H1 (cell line): ENCODE measurements at regions not wholly inside any gene's neighbourhood (a gene's known extent, or its start where the extent isn't known, plus 50 kb on each side); places are given as distances from the start of the nearest gene placed in this dataset.

ENCODE experiments used
- CTCF ChIA-PET: fragments of 300-600 bp; sonication (Branson Sonifier 250); formaldehyde crosslinking; loops from one replicate; lab custom pipeline; 2021; ENCODE audit not compliant: partially characterized antibody; lab: Charles Lee
- POLR2A ChIA-PET: fragments of 300-600 bp; sonication (Branson Sonifier 250); formaldehyde crosslinking; loops from one replicate; lab custom pipeline; 2021; ENCODE audit warnings: inconsistent platforms; ENCODE audit not compliant: partially characterized antibody; lab: Charles Lee
- DNase-seq, 2 experiments: peaks; one replicate each; pipeline versions ENCODE4 v3.0.0 to v3.0.0-alpha.2; 2010 to 2022; ENCODE audit warnings: low spot score in 2 of 2, low read depth in 1 of 2, mixed read lengths in 1 of 2
- FAIRE-seq: peaks from 2 replicates; lab custom pipeline; 2011; peaks lifted over from hg19 to GRCh38; lab: Jason Lieb, UNC
- H2AFZ ChIP-seq: 2 replicates; pipeline ENCODE4 v1.8.1; 2012; ENCODE audit warnings: low read length, inconsistent platforms
- H2AK5ac ChIP-seq: 2 replicates; pipeline ENCODE4 v1.6.1; 2013; ENCODE audit warnings: low read depth, low read length
- H2BK120ac ChIP-seq: replicated peaks from 2 replicates; pipeline ENCODE3; 2013; ENCODE audit warnings: low read depth, low read length, inconsistent platforms
- H2BK12ac ChIP-seq: 2 replicates; pipeline ENCODE4 v1.6.1; 2013; ENCODE audit warnings: low read depth, low read length
- H2BK15ac ChIP-seq: 2 replicates; pipeline ENCODE4 v1.6.1; 2013; ENCODE audit warnings: low read length
- H2BK20ac ChIP-seq: 2 replicates; pipeline ENCODE4 v1.6.1; 2013; ENCODE audit warnings: low read length
- H2BK5ac ChIP-seq: 2 replicates; pipeline ENCODE4 v1.6.1; 2013; ENCODE audit warnings: low read depth, low read length
- H3K14ac ChIP-seq: 2 replicates; pipeline ENCODE4 v1.6.1; 2013; ENCODE audit warnings: inconsistent platforms; ENCODE audit not compliant: insufficient read length
- H3K18ac ChIP-seq: 2 replicates; pipeline ENCODE4 v1.6.1; 2013; ENCODE audit warnings: low read length; ENCODE audit errors: extremely low read depth
- H3K23ac ChIP-seq: 2 replicates; pipeline ENCODE4 v1.6.1; 2013; ENCODE audit warnings: inconsistent platforms; ENCODE audit not compliant: insufficient read length
- H3K23me2 ChIP-seq: 2 replicates; pipeline ENCODE4 v1.6.1; 2013; ENCODE audit warnings: low read depth, low read length
- H3K27ac ChIP-seq: 2 replicates; pipeline ENCODE4 v1.6.1; 2011; ENCODE audit warnings: low read depth, low read length, inconsistent platforms
- H3K27me3 ChIP-seq, 4 experiments: replicated peaks in 1 of 4; 1 replicate in 1 of 4; 2 replicates in 3 of 4; pipeline versions ENCODE4 v1.6.1 to v1.8.1; 2011 to 2013; ENCODE audit warnings: low read length in 3 of 4, mild to moderate bottlenecking in 3 of 4, inconsistent platforms in 2 of 4, mixed read lengths in 2 of 4, moderate library complexity in 1 of 4; ENCODE audit not compliant: control insufficient read depth in 3 of 4, insufficient read depth in 3 of 4; ENCODE audit errors: extremely low read depth in 1 of 4
- H3K36me3 ChIP-seq, 4 experiments: 2 replicates each; pipeline versions ENCODE4 v1.6.1 to v1.8.1; 2011 to 2013; ENCODE audit warnings: mild to moderate bottlenecking in 4 of 4, low read length in 3 of 4, moderate library complexity in 2 of 4, control low read depth in 1 of 4, inconsistent platforms in 1 of 4; ENCODE audit not compliant: insufficient read depth in 4 of 4, control insufficient read depth in 2 of 4
- H3K4ac ChIP-seq: replicated peaks from 2 replicates; pipeline ENCODE3; 2013; ENCODE audit warnings: low read length, low read depth, mixed read lengths, inconsistent platforms; ENCODE audit not compliant: insufficient read length
- H3K4me1 ChIP-seq, 4 experiments: replicated peaks in 1 of 4; 1 replicate in 1 of 4; 2 replicates in 3 of 4; pipeline versions ENCODE4 v1.6.1 to v1.8.1; 2011 to 2013; ENCODE audit warnings: low read length in 3 of 4, inconsistent platforms in 2 of 4, mixed read lengths in 1 of 4; ENCODE audit not compliant: insufficient read depth in 4 of 4, control insufficient read depth in 3 of 4
- H3K4me2 ChIP-seq, 2 experiments: 2 replicates each; pipeline versions ENCODE4 v1.6.1 to v1.8.1; 2011 to 2013; ENCODE audit warnings: low read depth in 2 of 2, low read length in 2 of 2, control low read depth in 1 of 2, inconsistent platforms in 1 of 2, mild to moderate bottlenecking in 1 of 2; ENCODE audit not compliant: insufficient read depth in 1 of 2
- H3K4me3 ChIP-seq, 4 experiments: fragments of 200-600, 300-600 bp in 1 of 4; sonication (generic), shearing (Covaris generic), sonication (Bioruptor Twin) in 1 of 4; 2 replicates each; pipeline versions ENCODE4 v1.5.1 to v1.8.1; 2011 to 2016; ENCODE audit warnings: low read length in 4 of 4, low read depth in 3 of 4, control low read depth in 2 of 4, inconsistent platforms in 2 of 4, mild to moderate bottlenecking in 2 of 4, mixed read lengths in 1 of 4, moderate library complexity in 1 of 4; ENCODE audit not compliant: insufficient read depth in 2 of 4; ENCODE audit errors: extremely low read depth in 1 of 4
- H3K56ac ChIP-seq: replicated peaks from 2 replicates; pipeline ENCODE3; 2013; ENCODE audit warnings: low read depth, mild to moderate bottlenecking, mixed read lengths, low read length, inconsistent platforms; ENCODE audit not compliant: insufficient read length
- H3K79me1 ChIP-seq: 2 replicates; pipeline ENCODE4 v1.6.1; 2013; ENCODE audit warnings: low read depth, low read length, control low read depth
- H3K79me2 ChIP-seq, 2 experiments: 2 replicates each; pipeline versions ENCODE4 v1.6.1 to v1.8.1; 2012 to 2013; ENCODE audit warnings: low read length in 2 of 2, mild to moderate bottlenecking in 2 of 2, inconsistent platforms in 1 of 2; ENCODE audit not compliant: insufficient read depth in 2 of 2, control insufficient read depth in 1 of 2
- H3K9ac ChIP-seq, 4 experiments: replicated peaks in 1 of 4; 1 replicate in 1 of 4; 2 replicates in 3 of 4; pipeline versions ENCODE4 v1.6.1 to v1.8.1; 2011 to 2013; ENCODE audit warnings: low read depth in 3 of 4, low read length in 3 of 4, control low read depth in 2 of 4, mild to moderate bottlenecking in 2 of 4, moderate library complexity in 2 of 4, inconsistent platforms in 1 of 4; ENCODE audit errors: extremely low read depth in 1 of 4
- H3K9me3 ChIP-seq, 2 experiments: 2 replicates each; pipeline versions ENCODE4 v1.6.1 to v1.8.1; 2012 to 2013; ENCODE audit warnings: mild to moderate bottlenecking in 2 of 2, moderate library complexity in 2 of 2, control low read depth in 1 of 2, inconsistent platforms in 1 of 2, low read depth in 1 of 2, low read length in 1 of 2, mixed read lengths in 1 of 2; ENCODE audit not compliant: insufficient read depth in 2 of 2
- H4K20me1 ChIP-seq, 2 experiments: replicated peaks in 1 of 2; 2 replicates each; pipeline versions ENCODE3 to v1.8.1; 2011 to 2013; ENCODE audit warnings: inconsistent platforms in 2 of 2, low read length in 2 of 2, mild to moderate bottlenecking in 1 of 2; ENCODE audit not compliant: insufficient read depth in 2 of 2, control insufficient read depth in 1 of 2
- H4K5ac ChIP-seq: 2 replicates; pipeline ENCODE4 v1.6.1; 2013; ENCODE audit warnings: low read length, low read depth, mixed read lengths, inconsistent platforms; ENCODE audit not compliant: insufficient read length
- H4K8ac ChIP-seq: 2 replicates; pipeline ENCODE4 v1.8.0; 2013; ENCODE audit warnings: mild to moderate bottlenecking, moderate library complexity, low read length, inconsistent platforms; ENCODE audit not compliant: insufficient read depth; ENCODE audit errors: extremely low read depth
- H4K91ac ChIP-seq: replicated peaks from 2 replicates; pipeline ENCODE3; 2013; ENCODE audit warnings: low read length, mixed read lengths, inconsistent platforms; ENCODE audit not compliant: insufficient read length
- CBX5 ChIP-seq: fragments of 300-800, 300-1000 bp; sonication (generic); IDR thresholded peaks from 2 replicates; pipeline ENCODE4 v1.7.1; 2016; ENCODE audit warnings: antibody characterized with exemption, low read length, low read depth
- CBX8 ChIP-seq: fragments of 300-800, 300-1000 bp; sonication (generic); IDR thresholded peaks from 2 replicates; pipeline ENCODE4 v1.7.1; 2016; ENCODE audit warnings: low read depth, low read length, borderline replicate concordance
- CEBPB ChIP-seq: IDR thresholded peaks from 2 replicates; pipeline ENCODE4 v1.6.1; 2012; ENCODE audit warnings: low read depth, low read length
- HDAC6 ChIP-seq: IDR thresholded peaks from one replicate; pipeline ENCODE4 v1.7.1; 2012; ENCODE audit warnings: low read depth, mild to moderate bottlenecking, inconsistent platforms, low read length, moderate library complexity
- JUN ChIP-seq: IDR thresholded peaks from 2 replicates; pipeline ENCODE4 v1.6.1; 2011; ENCODE audit warnings: low read depth, mild to moderate bottlenecking, improper control_type of control experiment, low read length
- POLR2AphosphoS5 ChIP-seq: IDR thresholded peaks from 2 replicates; pipeline ENCODE4 v1.6.1; 2011; ENCODE audit warnings: low read depth, low read length
- POU5F1 ChIP-seq: IDR thresholded peaks from 2 replicates; pipeline ENCODE4 v1.6.1; 2011; ENCODE audit warnings: low read depth, mild to moderate bottlenecking, low read length, moderate library complexity
- RAD21 ChIP-seq, 2 experiments: IDR thresholded peaks in 1 of 2; conservative IDR thresholded peaks in 1 of 2; 2 replicates each; pipeline ENCODE4 v1.6.1; 2011; ENCODE audit warnings: low read depth in 2 of 2, low read length in 2 of 2, improper control_type of control experiment in 1 of 2, inconsistent platforms in 1 of 2, mild to moderate bottlenecking in 1 of 2, moderate library complexity in 1 of 2
- SAP30 ChIP-seq: fragments of 300-600 bp; sonication (generic); IDR thresholded peaks from 2 replicates; pipeline ENCODE4 v1.7.1; 2012; ENCODE audit warnings: low read length, moderate library complexity, mild to moderate bottlenecking, inconsistent platforms; ENCODE audit not compliant: insufficient read depth, insufficient replicate concordance
- SP1 ChIP-seq: IDR thresholded peaks from 2 replicates; pipeline ENCODE4 v1.6.1; 2011; ENCODE audit warnings: low read depth, low read length
- WGBS, 2 experiments: shearing (Covaris generic) in 1 of 2; methylation state at CpG; one replicate each; pipeline versions ENCODE4 v1.1.6 to v1.1.7; 2013 to 2015; ENCODE audit warnings: low lambda C conversion rate in 2 of 2, mixed read lengths in 2 of 2, inconsistent platforms in 1 of 2, low coverage in 1 of 2, missing lambda C conversion rate in 1 of 2; ENCODE audit not compliant: insufficient replicate concordance in 2 of 2, insufficient coverage in 1 of 2, insufficient read length in 1 of 2; ENCODE audit errors: extremely low coverage in 1 of 2, missing lambda C conversion rate in 1 of 2; 5-methylcytosine and 5-hydroxymethylcytosine counted together
- TF ChIP-seq, protein P1 (sequence below): IDR thresholded peaks from 2 replicates; pipeline ENCODE4 v1.6.1; 2011; ENCODE audit warnings: low read depth, mild to moderate bottlenecking, low read length; ENCODE audit not compliant: insufficient read depth
- TF ChIP-seq, protein P2 (sequence below): IDR thresholded peaks from 2 replicates; pipeline ENCODE4 v1.6.1; 2011; ENCODE audit warnings: low read length, improper control_type of control experiment

DNA sequence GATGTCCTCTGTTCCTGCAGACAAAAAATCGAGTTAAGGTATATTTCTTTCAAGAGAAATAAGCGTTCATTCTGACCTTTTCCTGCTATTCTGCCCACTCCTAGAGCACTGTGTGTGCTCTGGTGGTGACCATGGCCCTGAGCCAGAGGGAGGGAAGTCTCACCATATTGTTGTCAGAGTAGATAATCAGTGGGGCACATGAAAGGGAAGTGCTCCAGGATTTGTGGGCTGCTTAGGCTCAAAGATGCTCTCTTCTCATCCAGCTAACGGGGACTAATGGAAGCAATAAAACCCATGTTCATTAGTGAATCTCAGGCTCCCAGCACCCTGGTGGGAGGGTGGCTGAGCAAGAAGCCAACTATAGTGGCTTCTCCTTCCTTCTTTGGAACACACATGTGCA is 70.7 kb upstream of the EOMES start:
- Histone ChIP-seq H3K9me3 (no peaks in the 10 kb centered on the region), H3K9ac (no peak overlapping the region), H3K27ac (no peak overlapping the region), H2AK5ac (no peak overlapping the region), H2BK120ac (no peak overlapping the region), H3K4me3 (no peak overlapping the region), H4K5ac (no peak overlapping the region), H3K18ac (no peak overlapping the region), H2BK15ac (no peak overlapping the region), H2BK12ac (no peak overlapping the region), H3K36me3 (no peaks in the 10 kb centered on the region), H2BK5ac (no peak overlapping the region), H3K23ac (no peak overlapping the region), H3K56ac (no peak overlapping the region), H4K91ac (no peak overlapping the region), H4K20me1 (no peaks in the 10 kb centered on the region), H3K79me1 (no peaks in the 10 kb centered on the region), H3K4me1 (no peaks in the 10 kb centered on the region), H3K23me2 (no peaks in the 10 kb centered on the region), H3K79me2 (no peaks in the 10 kb centered on the region), H2AFZ (no peak overlapping the region), H2BK20ac (no peak overlapping the region), H4K8ac (no peak overlapping the region), H3K27me3 (no peaks in the 10 kb centered on the region), H3K14ac (no peak overlapping the region), H3K4me2 (no peak overlapping the region), H3K4ac (no peak overlapping the region)
- DNase-seq: no peak
- TF ChIP-seq JUN (no peak), RAD21 (IDR thresholded peaks at IDR 0.05 in 1 of 2, conservative IDR thresholded peaks at IDR 0.05 in 1 of 2; ENCODE audit: low read depth in 2 of 2, low read length in 2 of 2) (no peak), SP1 (no peak), POU5F1 (no peak), CEBPB (no peak), CBX8 (no peak), CBX5 (no peak), SAP30 (no peak), POLR2AphosphoS5 (no peak), HDAC6 (no peak)
- TF ChIP-seq, protein P1, sequence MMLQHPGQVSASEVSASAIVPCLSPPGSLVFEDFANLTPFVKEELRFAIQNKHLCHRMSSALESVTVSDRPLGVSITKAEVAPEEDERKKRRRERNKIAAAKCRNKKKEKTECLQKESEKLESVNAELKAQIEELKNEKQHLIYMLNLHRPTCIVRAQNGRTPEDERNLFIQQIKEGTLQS: no peak
- TF ChIP-seq, protein P2, sequence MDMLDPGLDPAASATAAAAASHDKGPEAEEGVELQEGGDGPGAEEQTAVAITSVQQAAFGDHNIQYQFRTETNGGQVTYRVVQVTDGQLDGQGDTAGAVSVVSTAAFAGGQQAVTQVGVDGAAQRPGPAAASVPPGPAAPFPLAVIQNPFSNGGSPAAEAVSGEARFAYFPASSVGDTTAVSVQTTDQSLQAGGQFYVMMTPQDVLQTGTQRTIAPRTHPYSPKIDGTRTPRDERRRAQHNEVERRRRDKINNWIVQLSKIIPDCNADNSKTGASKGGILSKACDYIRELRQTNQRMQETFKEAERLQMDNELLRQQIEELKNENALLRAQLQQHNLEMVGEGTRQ: no peak
- FAIRE-seq: no peak
- CTCF ChIA-PET: no interaction called here
- WGBS, 2 experiments: 92% methylated on average over 3 of the region's 3 CpGs; no CpG with 5 or more reads in 1 of the 2 experiments
- POLR2A ChIA-PET: no interaction called here
